Coronary artery (tissue), 2 donors: ENCODE measurements at regions not wholly inside any gene's neighbourhood (a gene's known extent, or its start where the extent isn't known, plus 50 kb on each side); places are given as distances from the start of the nearest gene placed in this dataset.

Experiments used
- DNase-seq: peaks from one replicate; pipeline ENCODE4 v3.0.0-alpha.2; 2017; ENCODE audit warnings: low spot score
- H3K27ac ChIP-seq, 2 donors: fragments of 200-600 bp; sonication (generic); one replicate each; pipeline ENCODE4 v1.5.1; 2016 to 2019
- H3K4me3 ChIP-seq: fragments of 200-600 bp; sonication (generic); 2 replicates; pipeline ENCODE4 v1.5.1; 2016; ENCODE audit warnings: mild to moderate bottlenecking, moderate library complexity
- TF ChIP-seq, protein P1 (sequence below): fragments of 200-600 bp; sonication (generic); IDR thresholded peaks from one replicate; pipeline ENCODE4 v1.5.1; 2019; ENCODE audit warnings: antibody characterized with exemption

GRCh38 chr16:79873825-79874224 is 273.3 kb upstream of the MAF start:
- DNase-seq = no peak
- TF ChIP-seq, protein P1, sequence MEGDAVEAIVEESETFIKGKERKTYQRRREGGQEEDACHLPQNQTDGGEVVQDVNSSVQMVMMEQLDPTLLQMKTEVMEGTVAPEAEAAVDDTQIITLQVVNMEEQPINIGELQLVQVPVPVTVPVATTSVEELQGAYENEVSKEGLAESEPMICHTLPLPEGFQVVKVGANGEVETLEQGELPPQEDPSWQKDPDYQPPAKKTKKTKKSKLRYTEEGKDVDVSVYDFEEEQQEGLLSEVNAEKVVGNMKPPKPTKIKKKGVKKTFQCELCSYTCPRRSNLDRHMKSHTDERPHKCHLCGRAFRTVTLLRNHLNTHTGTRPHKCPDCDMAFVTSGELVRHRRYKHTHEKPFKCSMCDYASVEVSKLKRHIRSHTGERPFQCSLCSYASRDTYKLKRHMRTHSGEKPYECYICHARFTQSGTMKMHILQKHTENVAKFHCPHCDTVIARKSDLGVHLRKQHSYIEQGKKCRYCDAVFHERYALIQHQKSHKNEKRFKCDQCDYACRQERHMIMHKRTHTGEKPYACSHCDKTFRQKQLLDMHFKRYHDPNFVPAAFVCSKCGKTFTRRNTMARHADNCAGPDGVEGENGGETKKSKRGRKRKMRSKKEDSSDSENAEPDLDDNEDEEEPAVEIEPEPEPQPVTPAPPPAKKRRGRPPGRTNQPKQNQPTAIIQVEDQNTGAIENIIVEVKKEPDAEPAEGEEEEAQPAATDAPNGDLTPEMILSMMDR = no peak
- Histone ChIP-seq H3K4me3 (no peak overlapping the region), H3K27ac (no peak overlapping the region)

DNA sequence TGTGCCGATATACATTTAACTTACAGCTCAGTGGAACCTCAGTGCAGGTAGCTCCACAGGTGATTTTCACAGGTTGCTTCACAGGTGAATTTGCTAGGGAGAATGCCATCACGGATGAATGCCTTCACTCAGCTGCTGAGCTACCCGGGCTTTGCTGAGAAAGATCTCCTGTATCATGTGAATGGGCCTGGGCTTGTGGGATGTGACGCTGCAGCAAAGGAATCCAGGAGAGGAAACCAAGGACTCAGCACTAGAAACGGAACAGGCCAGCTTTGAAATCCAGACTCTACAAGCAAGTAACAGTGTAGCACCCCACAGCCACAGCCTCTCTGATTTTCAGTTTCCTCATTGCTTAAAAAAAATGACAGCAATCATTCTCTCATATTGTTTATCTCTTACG is 271.4 kb upstream of the MAF start:
- no peak overlapping the region for H3K4me3 ChIP-seq
- DNase-seq = no peak
- TF ChIP-seq, protein P1 = no peak

GRCh38 chr16:79870016-79870886 is 269.7 kb upstream of the MAF start:
- Histone ChIP-seq H3K4me3 (no peak overlapping the region), H3K27ac (no peak overlapping the region)
- no peak for DNase-seq
- TF ChIP-seq, protein P1 = no peak

More for the DNA sequence above, 271.4 kb upstream of the MAF start:
- H3K27ac ChIP-seq = no peak overlapping the region

GRCh38 chr16:79869304-79870015 is 268.9 kb upstream of the MAF start:
- no peak overlapping the region for H3K4me3 ChIP-seq
- no peak overlapping the region for H3K27ac ChIP-seq
- TF ChIP-seq, protein P1 = no peak
- no peak for DNase-seq

DNA sequence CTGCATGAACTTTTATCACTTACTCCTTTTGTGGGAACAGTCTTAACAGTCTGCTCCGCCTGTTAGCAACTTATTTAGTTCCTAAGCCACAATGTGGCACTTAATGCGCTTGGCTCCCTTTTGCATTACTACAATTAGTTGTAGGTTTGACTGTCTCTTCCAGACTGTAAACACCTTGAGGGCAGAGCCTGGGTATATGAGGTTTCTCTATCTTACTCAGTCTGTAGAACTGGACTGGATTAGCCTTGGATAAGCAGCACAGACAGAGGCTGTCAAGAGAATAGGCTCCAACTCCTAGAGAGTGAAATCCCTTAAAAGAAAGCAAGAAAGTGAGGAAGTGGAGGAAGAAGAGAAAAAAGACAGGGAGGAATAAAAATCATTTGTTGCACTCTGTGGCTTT is 268.3 kb upstream of the MAF start:
- DNase-seq = no peak
- Histone ChIP-seq H3K27ac (no peak overlapping the region), H3K4me3 (no peak overlapping the region)
- TF ChIP-seq, protein P1 = no peak

- no peak for DNase-seq
- H3K27ac ChIP-seq = no peak overlapping the region
- TF ChIP-seq, protein P1 = no peak
- H3K4me3 ChIP-seq = no peak overlapping the region
Observed at GRCh38 chr16:79867425-79867997, 267.0 kb upstream of the MAF start.
